ENCODE measurements at regions not wholly inside any gene's neighbourhood (a gene's known extent, or its start where the extent isn't known, plus 50 kb on each side); places are given as distances from the start of the nearest gene placed in this dataset.
A peak's percentile ranks its signal among the peaks of the same experiment; 100 is the strongest.

DNA sequence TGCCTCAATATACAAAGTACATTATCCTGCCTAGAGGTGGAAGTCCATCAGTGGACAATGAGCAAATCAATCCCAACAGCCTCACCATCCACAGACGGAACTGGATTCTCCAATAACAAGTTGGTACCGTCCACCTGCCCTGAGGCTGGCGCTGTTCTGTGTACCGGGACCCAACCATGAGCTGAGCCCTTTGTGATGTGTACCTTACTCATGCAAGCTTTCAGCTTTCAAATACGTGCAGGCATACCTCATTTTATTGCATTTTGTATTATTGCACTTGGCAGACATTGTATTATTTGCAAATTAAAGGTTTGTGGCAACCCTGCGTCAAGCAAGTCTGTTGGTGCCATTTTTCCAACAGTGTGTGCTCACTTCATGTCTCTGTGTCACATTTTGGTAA, 476.0 kb upstream of the MKI67 start:
- FAIRE-seq, result no peak

DNA sequence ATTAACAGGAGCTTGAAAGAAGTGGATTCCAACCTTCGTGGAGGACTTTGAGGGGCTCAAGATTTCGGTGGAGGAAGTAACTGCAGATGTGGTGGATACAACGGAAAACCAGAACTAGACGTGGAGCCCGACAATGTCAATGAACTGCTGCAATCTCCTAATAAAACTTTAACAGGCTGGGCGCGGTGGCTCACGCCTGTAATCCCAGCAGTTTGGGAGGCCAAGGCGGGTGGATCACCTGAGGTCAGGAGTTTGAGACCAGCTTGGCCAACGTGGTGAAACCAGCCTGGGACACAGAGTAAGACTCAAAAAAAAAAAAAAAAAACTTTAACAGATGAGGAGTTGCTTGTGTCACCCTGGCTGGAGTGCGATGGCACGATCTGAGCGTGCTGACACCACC, 477.8 kb upstream of the MKI67 start:
- Histone ChIP-seq H3K27me3 (ENCODE audit: control insufficient read depth, insufficient read depth, low read length) (no peaks in the 10 kb centered on the region), H3K4me3 (ENCODE audit: low read depth, low read length) (no peak overlapping the region), H3K36me3 (ENCODE audit: control insufficient read depth, insufficient read depth, low read length) (no peaks in the 10 kb centered on the region)
- TF ChIP-seq, protein P1, sequence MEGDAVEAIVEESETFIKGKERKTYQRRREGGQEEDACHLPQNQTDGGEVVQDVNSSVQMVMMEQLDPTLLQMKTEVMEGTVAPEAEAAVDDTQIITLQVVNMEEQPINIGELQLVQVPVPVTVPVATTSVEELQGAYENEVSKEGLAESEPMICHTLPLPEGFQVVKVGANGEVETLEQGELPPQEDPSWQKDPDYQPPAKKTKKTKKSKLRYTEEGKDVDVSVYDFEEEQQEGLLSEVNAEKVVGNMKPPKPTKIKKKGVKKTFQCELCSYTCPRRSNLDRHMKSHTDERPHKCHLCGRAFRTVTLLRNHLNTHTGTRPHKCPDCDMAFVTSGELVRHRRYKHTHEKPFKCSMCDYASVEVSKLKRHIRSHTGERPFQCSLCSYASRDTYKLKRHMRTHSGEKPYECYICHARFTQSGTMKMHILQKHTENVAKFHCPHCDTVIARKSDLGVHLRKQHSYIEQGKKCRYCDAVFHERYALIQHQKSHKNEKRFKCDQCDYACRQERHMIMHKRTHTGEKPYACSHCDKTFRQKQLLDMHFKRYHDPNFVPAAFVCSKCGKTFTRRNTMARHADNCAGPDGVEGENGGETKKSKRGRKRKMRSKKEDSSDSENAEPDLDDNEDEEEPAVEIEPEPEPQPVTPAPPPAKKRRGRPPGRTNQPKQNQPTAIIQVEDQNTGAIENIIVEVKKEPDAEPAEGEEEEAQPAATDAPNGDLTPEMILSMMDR (IDR thresholded peaks at IDR 0.05; ENCODE audit: insufficient read depth, low read length, severe bottlenecking), result no peak
- FAIRE-seq (no peak), DNase-seq (ENCODE audit: low read depth) (no peak)

More for the DNA sequence above, 476.0 kb upstream of the MKI67 start:
- H3K27me3 ChIP-seq (ENCODE audit: control insufficient read depth, insufficient read depth, low read length), result no peaks in the 10 kb centered on the region
- no peak overlapping the region for H3K4me3 ChIP-seq (ENCODE audit: low read depth, low read length)
- DNase-seq (ENCODE audit: low read depth), result no peak
- TF ChIP-seq, protein P1 (IDR thresholded peaks at IDR 0.05; ENCODE audit: insufficient read depth, low read length, severe bottlenecking), result no peak
- no peaks in the 10 kb centered on the region for H3K36me3 ChIP-seq (ENCODE audit: control insufficient read depth, insufficient read depth, low read length)

DNA sequence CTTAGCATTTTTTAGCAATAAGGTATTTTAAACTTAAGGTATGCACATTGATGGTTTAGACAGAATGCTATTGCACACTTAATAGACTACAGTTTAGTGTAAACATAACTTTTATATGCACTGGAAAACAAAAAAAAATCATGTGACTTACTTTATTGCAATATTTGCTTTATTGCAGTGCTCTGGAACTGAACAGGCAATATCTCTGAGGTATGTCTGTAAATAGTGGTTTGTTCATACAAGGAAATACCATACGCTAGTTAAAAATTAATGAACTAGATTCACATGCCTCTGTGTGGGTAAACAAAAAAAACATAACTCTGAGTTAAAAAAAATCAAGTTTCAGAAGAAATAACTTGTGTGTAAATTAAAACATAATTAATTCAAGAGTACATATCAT, 479.0 kb upstream of the MKI67 start:
- Histone ChIP-seq H3K36me3 (ENCODE audit: control insufficient read depth, insufficient read depth, low read length) (no peaks in the 10 kb centered on the region), H3K27me3 (ENCODE audit: control insufficient read depth, insufficient read depth, low read length) (no peaks in the 10 kb centered on the region), H3K4me3 (ENCODE audit: low read depth, low read length) (no peak overlapping the region)
- DNase-seq (ENCODE audit: low read depth) (no peak), FAIRE-seq (no peak)
- TF ChIP-seq, protein P1 (IDR thresholded peaks at IDR 0.05; ENCODE audit: insufficient read depth, low read length, severe bottlenecking), result no peak

DNA sequence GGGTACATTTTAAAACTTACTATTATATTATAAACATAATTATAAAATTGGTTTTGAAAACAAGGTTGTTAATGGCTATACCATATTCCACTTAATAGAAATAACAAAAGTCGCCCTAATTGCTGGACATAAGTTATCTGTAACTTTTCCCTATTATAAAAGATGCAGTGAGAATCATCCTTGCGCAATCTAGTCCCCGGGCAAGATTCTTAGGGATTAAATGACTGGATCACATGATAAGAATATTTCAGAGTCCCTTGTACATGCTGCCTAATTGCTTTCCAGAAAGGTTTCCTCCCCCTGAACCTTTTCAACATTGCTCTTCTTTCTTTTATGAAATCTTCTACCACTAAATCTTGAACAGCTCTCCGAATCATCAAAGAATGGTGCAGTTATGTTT, 479.8 kb upstream of the MKI67 start:
- DNase-seq (ENCODE audit: low read depth) (peak; percentile 21), FAIRE-seq (no peak)
- TF ChIP-seq, protein P1 (IDR thresholded peaks at IDR 0.05; ENCODE audit: insufficient read depth, low read length, severe bottlenecking), result no peak
- H3K27me3 ChIP-seq (ENCODE audit: control insufficient read depth, insufficient read depth, low read length), result no peaks in the 10 kb centered on the region
- H3K4me3 ChIP-seq (ENCODE audit: low read depth, low read length), result no peak overlapping the region
- H3K36me3 ChIP-seq (ENCODE audit: control insufficient read depth, insufficient read depth, low read length), result no peaks in the 10 kb centered on the region

DNA sequence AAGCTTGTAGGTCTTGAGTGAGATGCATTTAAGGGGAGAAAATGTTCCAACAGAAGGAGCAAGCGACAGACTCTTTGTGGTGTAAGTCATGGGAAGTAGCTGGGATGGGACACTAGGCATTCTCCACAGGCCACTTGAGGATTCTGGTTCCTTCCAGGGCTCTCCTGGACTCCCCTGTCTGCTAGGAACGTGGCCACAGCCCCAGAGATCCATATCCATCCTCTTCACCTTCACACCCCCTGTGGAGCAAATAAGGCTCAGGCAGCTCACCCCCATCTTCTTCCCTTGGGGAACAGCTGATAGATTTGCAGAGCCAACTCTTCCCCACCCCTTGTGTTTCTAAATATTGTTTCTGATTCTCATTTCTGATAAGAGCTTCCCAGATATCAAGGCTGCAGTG, 482.6 kb upstream of the MKI67 start:
- FAIRE-seq (no peak), DNase-seq (ENCODE audit: low read depth) (no peak)
- TF ChIP-seq, protein P1 (IDR thresholded peaks at IDR 0.05; ENCODE audit: insufficient read depth, low read length, severe bottlenecking), result no peak
- Histone ChIP-seq H3K4me3 (ENCODE audit: low read depth, low read length) (no peak overlapping the region), H3K36me3 (ENCODE audit: control insufficient read depth, insufficient read depth, low read length) (no peaks in the 10 kb centered on the region), H3K27me3 (ENCODE audit: control insufficient read depth, insufficient read depth, low read length) (no peaks in the 10 kb centered on the region)

DNA sequence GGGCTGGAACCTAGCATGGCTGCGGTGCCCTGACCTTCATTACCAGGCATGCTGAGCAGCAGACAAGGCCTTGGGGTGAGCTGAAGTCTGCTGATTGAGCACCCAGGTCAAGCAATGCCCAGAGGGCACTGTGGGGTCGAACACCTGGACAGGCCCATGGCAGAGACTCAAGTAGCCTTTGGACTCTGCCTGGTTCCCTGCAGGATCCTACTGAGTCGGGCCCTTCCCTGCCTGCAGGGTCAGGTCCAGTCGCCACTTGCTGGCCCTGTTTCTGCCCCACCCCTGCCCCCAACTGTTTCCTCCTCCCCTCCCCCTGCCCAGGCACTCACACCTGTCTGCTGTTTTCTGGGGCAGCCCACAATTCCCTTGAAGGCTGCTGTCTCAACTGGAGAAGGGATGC, 483.2 kb upstream of the MKI67 start:
- no peak for DNase-seq (ENCODE audit: low read depth)
- FAIRE-seq, result no peak

More for the DNA sequence above, 483.2 kb upstream of the MKI67 start:
- Histone ChIP-seq H3K27me3 (ENCODE audit: control insufficient read depth, insufficient read depth, low read length) (no peaks in the 10 kb centered on the region), H3K36me3 (ENCODE audit: control insufficient read depth, insufficient read depth, low read length) (no peaks in the 10 kb centered on the region), H3K4me3 (ENCODE audit: low read depth, low read length) (no peak overlapping the region)
- TF ChIP-seq, protein P1 (IDR thresholded peaks at IDR 0.05; ENCODE audit: insufficient read depth, low read length, severe bottlenecking), result no peak

Data from bronchial epithelial cell (primary cell).